HEK293T (cell line): ENCODE measurements at regions not wholly inside any gene's neighbourhood (a gene's known extent, or its start where the extent isn't known, plus 50 kb on each side); places are given as distances from the start of the nearest gene placed in this dataset.

Experiments
- CTCF ChIA-PET: fragments of 350-600 bp; formaldehyde crosslinking; extraction: SDS; loops from one replicate; lab custom pipeline; 2021; ENCODE audit warnings: antibody characterized with exemption, inconsistent platforms; lab: Yijun Ruan, JAX
- POLR2A ChIA-PET: fragments of 350-600 bp; formaldehyde crosslinking; extraction: SDS; loops from one replicate; lab custom pipeline; 2020; ENCODE audit warnings: antibody characterized with exemption, inconsistent platforms; lab: Yijun Ruan, JAX
- DNase-seq: peaks from one replicate; pipeline ENCODE4 v3.0.0; 2012; ENCODE audit warnings: mixed read lengths; ENCODE audit errors: extremely low spot score
- ARNT ChIP-seq: fragments of 450-650 bp; IDR thresholded peaks from 2 replicates; pipeline ENCODE4 v1.6.1; 2017; ENCODE audit warnings: mild to moderate bottlenecking
- BHLHE40 ChIP-seq: fragments of 450-650 bp; IDR thresholded peaks from 2 replicates; pipeline ENCODE4 v1.6.1; 2016; ENCODE audit warnings: mild to moderate bottlenecking, moderate library complexity, borderline replicate concordance
- CTBP1 ChIP-seq: fragments of 450-650 bp; IDR thresholded peaks from 2 replicates; pipeline ENCODE4 v1.6.1; 2016; ENCODE audit warnings: borderline replicate concordance
- ELF4 ChIP-seq: fragments of 450-650 bp; IDR thresholded peaks from 2 replicates; pipeline ENCODE4 v1.6.1; 2017; ENCODE audit warnings: antibody characterized with exemption
- FOXA1 ChIP-seq: fragments of 450-650 bp; IDR thresholded peaks from 2 replicates; pipeline ENCODE4 v1.6.1; 2016; ENCODE audit warnings: mild to moderate bottlenecking
- FOXK2 ChIP-seq: fragments of 450-650 bp; IDR thresholded peaks from 2 replicates; pipeline ENCODE4 v1.6.1; 2016; ENCODE audit warnings: mild to moderate bottlenecking
- FOXM1 ChIP-seq: fragments of 450-650 bp; IDR thresholded peaks from 2 replicates; pipeline ENCODE4 v1.6.1; 2017; ENCODE audit warnings: mild to moderate bottlenecking, borderline replicate concordance
- HDGF ChIP-seq: fragments of 450-650 bp; IDR thresholded peaks from 2 replicates; pipeline ENCODE4 v1.6.1; 2017; ENCODE audit warnings: antibody characterized with exemption, borderline replicate concordance
- L3MBTL2 ChIP-seq: fragments of 450-650 bp; conservative IDR thresholded peaks from 2 replicates; pipeline ENCODE4 v1.6.1; 2016; ENCODE audit warnings: mild to moderate bottlenecking
- LEF1 ChIP-seq: fragments of 450-650 bp; IDR thresholded peaks from 2 replicates; pipeline ENCODE4 v1.6.1; 2017; ENCODE audit warnings: mild to moderate bottlenecking, borderline replicate concordance
- NFRKB ChIP-seq: fragments of 450-650 bp; IDR thresholded peaks from 2 replicates; pipeline ENCODE4 v1.6.1; 2016; ENCODE audit warnings: mild to moderate bottlenecking, moderate library complexity
- SP1 ChIP-seq: fragments of 450-650 bp; IDR thresholded peaks from 2 replicates; pipeline ENCODE4 v1.6.1; 2017
- SUZ12 ChIP-seq: fragments of 450-650 bp; IDR thresholded peaks from 2 replicates; pipeline ENCODE4 v1.6.1; 2016; ENCODE audit warnings: mild to moderate bottlenecking
- TARDBP ChIP-seq: fragments of 450-650 bp; IDR thresholded peaks from 2 replicates; pipeline ENCODE4 v1.6.1; 2016
- ZNF384 ChIP-seq: fragments of 450-650 bp; IDR thresholded peaks from 2 replicates; pipeline ENCODE4 v1.6.1; 2016
- TF ChIP-seq, protein P1 (sequence below): fragments of 450-650 bp; IDR thresholded peaks from 2 replicates; pipeline ENCODE4 v1.6.1; 2016

DNA sequence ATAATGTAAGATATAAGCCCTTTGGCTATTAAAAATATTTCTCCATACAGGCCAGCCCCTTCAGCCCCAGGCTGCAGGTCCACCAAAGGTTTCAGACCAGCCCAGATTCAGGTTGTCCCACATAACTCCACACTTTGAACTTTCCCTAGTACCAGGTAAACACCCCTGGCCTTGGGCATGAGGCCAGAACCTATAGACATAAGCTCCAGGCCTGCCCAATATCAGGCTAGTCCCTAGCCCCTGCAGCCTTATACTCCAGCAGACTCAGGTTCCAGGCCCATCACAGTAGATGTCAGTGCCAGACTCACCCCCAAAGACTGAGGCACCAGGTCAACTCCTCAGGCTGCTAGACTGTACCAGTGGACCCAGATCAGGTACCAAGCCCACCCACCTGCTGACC is 178.5 kb upstream of the DAAM1 start:
- DNase-seq, result no peak
- ChIA-PET CTCF (interaction anchor here (1.1 kb wide), 1 partner anchor 9 kb away, joined by 3 read pairs; no protein-coding TSS in a partner anchor), POLR2A (no interaction called here)

DNA sequence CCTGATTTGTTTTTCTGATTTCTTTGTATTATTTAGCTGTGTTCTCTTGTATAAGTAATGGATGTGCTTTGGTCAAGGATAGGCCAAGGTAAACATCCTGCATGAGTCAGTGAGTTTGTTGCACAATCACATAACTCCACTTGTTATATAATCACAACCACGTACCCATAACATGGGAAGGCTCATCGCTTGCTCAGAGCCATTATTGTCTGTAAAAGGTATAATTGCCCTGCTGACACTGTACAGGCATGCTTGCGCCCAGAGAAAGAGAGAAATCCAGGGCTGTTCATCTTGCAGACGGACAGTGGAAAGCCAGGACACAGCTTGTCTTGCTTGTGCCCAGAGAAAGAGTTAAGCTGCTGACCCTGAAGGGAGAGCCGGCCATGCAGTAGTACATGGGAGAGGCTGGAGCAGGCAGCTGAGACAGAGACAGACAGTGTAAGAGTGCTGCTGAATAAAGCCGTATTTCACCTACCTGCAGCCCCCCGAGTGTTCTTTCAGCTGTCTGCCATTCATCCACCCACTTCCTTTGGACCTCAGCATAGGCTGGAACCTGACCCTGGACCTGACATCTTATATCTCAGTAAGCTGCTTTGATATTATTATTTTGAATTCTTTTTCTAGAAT is 174.7 kb upstream of the DAAM1 start:
- POLR2A ChIA-PET, result interaction anchor here (0.8 kb wide), 1 partner anchor 161 kb away, joined by 3 read pairs; no protein-coding TSS in a partner anchor
- CTCF ChIA-PET, result no interaction called here
- no peak for TF ChIP-seq L3MBTL2
- no peak for TF ChIP-seq CTBP1
- no peak for TF ChIP-seq HDGF
- no peak for TF ChIP-seq TARDBP
- TF ChIP-seq ZNF384, result no peak
- no peak for TF ChIP-seq NFRKB
- no peak for TF ChIP-seq SUZ12
- TF ChIP-seq ELF4, result no peak
- no peak for TF ChIP-seq FOXK2
- no peak for TF ChIP-seq LEF1
- TF ChIP-seq, protein P1, sequence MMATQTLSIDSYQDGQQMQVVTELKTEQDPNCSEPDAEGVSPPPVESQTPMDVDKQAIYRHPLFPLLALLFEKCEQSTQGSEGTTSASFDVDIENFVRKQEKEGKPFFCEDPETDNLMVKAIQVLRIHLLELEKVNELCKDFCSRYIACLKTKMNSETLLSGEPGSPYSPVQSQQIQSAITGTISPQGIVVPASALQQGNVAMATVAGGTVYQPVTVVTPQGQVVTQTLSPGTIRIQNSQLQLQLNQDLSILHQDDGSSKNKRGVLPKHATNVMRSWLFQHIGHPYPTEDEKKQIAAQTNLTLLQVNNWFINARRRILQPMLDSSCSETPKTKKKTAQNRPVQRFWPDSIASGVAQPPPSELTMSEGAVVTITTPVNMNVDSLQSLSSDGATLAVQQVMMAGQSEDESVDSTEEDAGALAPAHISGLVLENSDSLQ, result no peak
- TF ChIP-seq ARNT, result no peak
- TF ChIP-seq SP1, result no peak
- TF ChIP-seq FOXM1, result no peak
- TF ChIP-seq BHLHE40, result no peak
- TF ChIP-seq FOXA1, result no peak
- no peak for DNase-seq

More for the DNA sequence above, 178.5 kb upstream of the DAAM1 start:
- TF ChIP-seq L3MBTL2 (no peak), ZNF384 (no peak), NFRKB (no peak), FOXM1 (no peak), CTBP1 (no peak), TARDBP (no peak), FOXK2 (no peak), LEF1 (no peak), FOXA1 (no peak), SP1 (no peak), HDGF (no peak), ELF4 (no peak), BHLHE40 (no peak), SUZ12 (no peak)
- TF ChIP-seq, protein P1, result no peak

DNA sequence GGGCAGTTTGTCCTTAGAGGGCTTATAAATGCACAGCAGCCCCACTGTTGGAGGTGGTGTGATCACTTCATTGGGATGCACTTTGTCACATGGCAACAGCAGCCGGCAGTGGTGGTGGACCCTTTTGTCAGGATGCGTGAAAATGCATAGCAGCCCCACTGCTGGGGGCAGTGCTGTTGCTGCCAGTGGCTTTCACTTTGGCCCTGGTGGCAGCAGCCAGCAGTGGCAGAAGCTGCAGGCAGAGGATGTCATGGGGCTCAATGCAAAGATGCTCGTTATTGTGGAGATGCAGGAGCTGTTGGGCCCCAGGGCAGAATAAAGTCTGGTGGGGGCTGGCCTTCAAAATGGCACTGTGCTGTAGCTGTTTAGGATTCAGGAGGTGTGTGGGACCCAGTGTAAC is 173.0 kb upstream of the DAAM1 start:
- TF ChIP-seq ZNF384 (no peak), CTBP1 (no peak), ELF4 (no peak), HDGF (no peak), SP1 (no peak), TARDBP (no peak), L3MBTL2 (no peak), SUZ12 (no peak), FOXM1 (no peak), BHLHE40 (no peak), FOXK2 (no peak), NFRKB (no peak), FOXA1 (no peak), ARNT (no peak), LEF1 (no peak)
- TF ChIP-seq, protein P1, result no peak
- ChIA-PET CTCF (no interaction called here), POLR2A (no interaction called here)
- DNase-seq, result no peak

DNA sequence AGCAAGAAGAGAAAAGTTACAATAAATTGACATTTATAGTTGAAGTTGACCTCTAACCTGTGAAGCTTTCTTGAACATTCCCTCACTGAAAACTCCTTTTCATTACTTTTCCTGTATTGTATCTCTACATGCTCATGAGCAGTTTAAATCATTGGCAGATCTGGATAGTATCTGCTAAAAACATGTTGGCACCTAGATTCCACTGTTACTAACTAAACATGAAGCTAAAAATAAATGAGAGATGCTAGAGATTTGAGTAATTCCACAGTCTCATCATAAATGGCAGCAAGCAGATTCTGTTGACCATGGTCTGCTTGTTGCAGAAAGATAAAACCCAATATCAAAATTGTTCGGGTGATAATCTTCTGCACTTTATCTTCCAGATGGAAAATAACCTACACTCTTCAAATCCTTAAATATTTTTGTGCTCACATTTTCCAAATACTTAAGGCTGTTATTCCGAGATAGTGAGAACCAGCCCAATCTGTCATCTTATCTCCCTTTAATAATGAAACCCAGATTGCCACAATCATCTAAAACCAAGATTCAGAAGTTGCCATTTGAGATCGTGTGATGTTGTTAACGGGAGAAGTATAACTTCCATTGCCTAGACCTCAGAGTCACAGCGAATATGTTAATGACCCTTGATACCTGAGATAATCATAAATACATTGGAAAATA is 171.0 kb upstream of the DAAM1 start:
- CTCF ChIA-PET, result no interaction called here

DNA sequence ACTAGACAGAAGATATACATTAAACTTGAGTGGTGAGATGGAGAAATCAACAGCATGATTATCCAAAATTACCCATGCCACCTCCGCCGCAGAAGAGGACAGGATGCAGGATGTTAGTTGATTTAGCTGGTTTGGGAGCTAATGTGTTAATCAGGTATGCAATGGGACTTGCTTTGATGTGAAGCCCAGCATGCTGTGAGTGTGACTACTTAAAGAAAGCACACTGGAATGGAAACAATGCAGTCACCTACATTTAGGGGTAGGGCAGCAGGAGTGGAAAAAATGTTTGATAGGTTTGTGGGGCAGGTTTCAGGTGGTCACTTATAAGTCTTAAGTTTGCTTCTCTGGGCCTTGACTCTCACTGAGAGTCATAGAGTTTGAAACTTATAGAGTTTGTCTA is 170.0 kb upstream of the DAAM1 start:
- DNase-seq, result no peak
- no peak for TF ChIP-seq TARDBP
- no peak for TF ChIP-seq ARNT
- no peak for TF ChIP-seq FOXA1
- TF ChIP-seq ELF4, result no peak
- no peak for TF ChIP-seq NFRKB
- TF ChIP-seq SUZ12, result no peak
- TF ChIP-seq, protein P1, result no peak
- no peak for TF ChIP-seq HDGF
- no peak for TF ChIP-seq FOXK2
- no peak for TF ChIP-seq LEF1
- no peak for TF ChIP-seq BHLHE40
- TF ChIP-seq SP1, result no peak
- TF ChIP-seq FOXM1, result no peak
- TF ChIP-seq L3MBTL2, result no peak
- no peak for TF ChIP-seq CTBP1
- TF ChIP-seq ZNF384, result no peak
- ChIA-PET POLR2A (no interaction called here), CTCF (interaction anchor here (0.9 to 1.1 kb wide), 3 partner anchors 8 to 376 kb away, joined by 3 read pairs; no protein-coding TSS in a partner anchor)

More for the DNA sequence above, 171.0 kb upstream of the DAAM1 start:
- DNase-seq, result no peak
- TF ChIP-seq LEF1 (no peak), ARNT (no peak), TARDBP (no peak), FOXM1 (no peak), HDGF (no peak), CTBP1 (no peak), L3MBTL2 (no peak), SP1 (no peak)
- POLR2A ChIA-PET, result no interaction called here
